A673 (cell line): ENCODE measurements at regions not wholly inside any gene's neighbourhood (a gene's known extent, or its start where the extent isn't known, plus 50 kb on each side); places are given as distances from the start of the nearest gene placed in this dataset.

Experiments used
- BruUV-seq: library from RNA; stranded (reverse); fragments of 400-500 nt; replicated peaks from 2 replicates; lab custom pipeline; 2021; lab: Mats Ljungman, UMichigan
- CTCF ChIA-PET: fragments of 300-600 bp; sonication (Branson Sonifier 250); formaldehyde crosslinking; loops from one replicate; lab custom pipeline; 2022; ENCODE audit warnings: antibody characterized with exemption; lab: Charles Lee
- POLR2A ChIA-PET: fragments of 300-600 bp; sonication (Branson Sonifier 250); formaldehyde crosslinking; loops from one replicate; lab custom pipeline; 2022; ENCODE audit warnings: antibody characterized with exemption; ENCODE audit not compliant: low non-redundant PET; lab: Charles Lee
- DNase-seq: peaks from one replicate; pipeline ENCODE4 v3.0.0-alpha.2; 2015; ENCODE audit warnings: low spot score
- H3K27ac ChIP-seq: fragments of 200-600 bp; sonication (generic); 2 replicates; pipeline ENCODE4 v1.5.1; 2016; ENCODE audit warnings: mixed run types, low read depth, mild to moderate bottlenecking, mixed read lengths, antibody characterized with exemption, low read length; ENCODE audit not compliant: poor library complexity, severe bottlenecking
- H3K27me3 ChIP-seq: fragments of 200-600 bp; sonication (generic); replicated peaks from 2 replicates; pipeline ENCODE4 v1.6.1; 2017; ENCODE audit warnings: mixed run types, low read depth, mild to moderate bottlenecking, mixed read lengths, antibody characterized with exemption, low read length; ENCODE audit not compliant: insufficient read depth, poor library complexity
- H3K36me3 ChIP-seq: fragments of 200-600 bp; sonication (generic); 2 replicates; pipeline ENCODE4 v1.6.1; 2016; ENCODE audit warnings: mixed run types, mild to moderate bottlenecking, mixed read lengths, antibody characterized with exemption, low read length; ENCODE audit not compliant: insufficient read depth, poor library complexity, severe bottlenecking
- H3K4me1 ChIP-seq: fragments of 200-600 bp; sonication (generic); 2 replicates; pipeline ENCODE4 v1.6.1; 2017; ENCODE audit warnings: mixed run types, mild to moderate bottlenecking, mixed read lengths, antibody characterized with exemption, low read length; ENCODE audit not compliant: insufficient read depth, poor library complexity, severe bottlenecking
- H3K4me3 ChIP-seq: fragments of 200-600 bp; sonication (generic); 2 replicates; pipeline ENCODE4 v1.5.1; 2016; ENCODE audit warnings: low read depth, mixed run types, mild to moderate bottlenecking, mixed read lengths, low read length; ENCODE audit not compliant: poor library complexity, severe bottlenecking
- H3K9me3 ChIP-seq: fragments of 200-600 bp; sonication (generic); 2 replicates; pipeline ENCODE4 v1.6.1; 2016; ENCODE audit warnings: mixed run types, low read depth, mild to moderate bottlenecking, mixed read lengths, antibody characterized with exemption, low read length; ENCODE audit not compliant: poor library complexity, severe bottlenecking
- CTCF ChIP-seq: fragments of 300-800, 200-600 bp; sonication (generic); conservative IDR thresholded peaks from 2 replicates; pipeline ENCODE4 v1.5.1; 2017; ENCODE audit warnings: low read depth, mild to moderate bottlenecking, antibody characterized with exemption, low read length, moderate library complexity, mixed read lengths
- EZH2 ChIP-seq: fragments of 200-600 bp; sonication (generic); IDR thresholded peaks from 2 replicates; pipeline ENCODE4 v1.6.1; 2017; ENCODE audit warnings: borderline replicate concordance, low read depth, mild to moderate bottlenecking, mixed read lengths, antibody characterized with exemption, low read length; ENCODE audit not compliant: poor library complexity, severe bottlenecking
- intact Hi-C: fragments of 100-400 bp; cut with micrococcal nuclease; formaldehyde crosslinking; loops from one replicate; pipeline ENCODE4 v1.10.0; 2022; ENCODE audit not compliant: unreplicated experiment

GRCh38 chr15:25233766-25234350 lies 205.0 kb downstream of the UBE3A start:
- Histone ChIP-seq H3K4me3 (no peak overlapping the region), H3K27me3 (no peaks in the 10 kb centered on the region), H3K9me3 (peaks cover 34% of the 10 kb centered on the region), H3K27ac (no peak overlapping the region), H3K36me3 (no peaks in the 10 kb centered on the region), H3K4me1 (no peaks in the 10 kb centered on the region)
- TF ChIP-seq CTCF (no peak), EZH2 (no peak)
- POLR2A ChIA-PET: no interaction called here
- CTCF ChIA-PET: no interaction called here
- no peak for DNase-seq
- BruUV-seq: no TSS peak
- intact Hi-C loops: no loop called here

- no peaks in the 10 kb centered on the region for H3K4me1 ChIP-seq
- H3K4me3 ChIP-seq: no peak overlapping the region
- no peak overlapping the region for H3K27ac ChIP-seq
- POLR2A ChIA-PET: no interaction called here
- H3K27me3 ChIP-seq: no peaks in the 10 kb centered on the region
- CTCF ChIA-PET: no interaction called here
- no peaks in the 10 kb centered on the region for H3K36me3 ChIP-seq
- no peak for DNase-seq
- BruUV-seq: no TSS peak
- peaks cover 30% of the 10 kb centered on the region for H3K9me3 ChIP-seq
- intact Hi-C loops: no loop called here
- no peak for TF ChIP-seq CTCF
Observed at GRCh38 chr15:25234831-25235230, 204.0 kb downstream of the UBE3A start.

DNA sequence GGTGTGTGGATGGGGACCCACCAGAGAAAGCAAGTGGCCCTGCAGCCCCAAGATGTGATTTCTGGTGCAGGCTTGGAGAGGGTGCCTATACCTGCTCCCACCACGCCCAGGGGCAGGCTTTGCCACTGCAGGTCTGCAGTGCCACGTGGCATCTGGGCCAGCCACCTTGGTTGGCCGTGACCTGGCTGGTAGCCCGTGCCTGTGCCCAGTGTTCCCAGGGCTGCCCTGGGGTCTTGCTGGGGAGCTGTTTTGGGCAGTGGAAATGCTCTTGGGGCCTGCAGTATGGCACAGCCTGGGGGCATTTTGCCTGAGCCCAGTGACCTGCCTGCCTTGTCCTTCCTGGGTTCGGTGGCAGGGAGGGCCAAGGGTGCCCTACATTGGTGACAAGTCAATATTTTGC lies 203.4 kb downstream of the UBE3A start:
- no TSS peak for BruUV-seq
- no peaks in the 10 kb centered on the region for H3K4me1 ChIP-seq
- intact Hi-C loops: no loop called here
- no peak for TF ChIP-seq EZH2
- TF ChIP-seq CTCF: no peak
- H3K27ac ChIP-seq: no peak overlapping the region
- ChIA-PET POLR2A (no interaction called here), CTCF (no interaction called here)
- H3K36me3 ChIP-seq: no peaks in the 10 kb centered on the region
- no peaks in the 10 kb centered on the region for H3K27me3 ChIP-seq
- H3K9me3 ChIP-seq: peaks cover 31% of the 10 kb centered on the region
- DNase-seq: no peak
- no peak overlapping the region for H3K4me3 ChIP-seq
